ENCODE measurements at regions not wholly inside any gene's neighbourhood (a gene's known extent, or its start where the extent isn't known, plus 50 kb on each side); places are given as distances from the start of the nearest gene placed in this dataset.
A peak's percentile ranks its signal among the peaks of the same experiment; 100 is the strongest.

GRCh38 chr22:19578180-19579004 is 54.2 kb upstream of the CLDN5 start:
- Histone ChIP-seq H3K4me2 (ENCODE audit: insufficient read depth, low read length) (no peak overlapping the region), H3K79me2 (ENCODE audit: insufficient read depth, low read length) (no peaks in the 10 kb centered on the region), H4K20me1 (ENCODE audit: insufficient read depth, low read length) (no peaks in the 10 kb centered on the region), H3K36me3 (ENCODE audit: insufficient read depth, low read length) (no peaks in the 10 kb centered on the region), H3K4me3 (ENCODE audit: low read depth in 1 of 2, low read length in 2 of 2) (no peak overlapping the region), H3K4me1 (ENCODE audit: insufficient read depth, low read length) (peaks cover 20% of the 10 kb centered on the region), H3K9me3 (ENCODE audit: insufficient read depth, low read length, severe bottlenecking) (no peaks in the 10 kb centered on the region), H3K9ac (ENCODE audit: low read depth, low read length) (no peak overlapping the region), H3K27me3 (ENCODE audit: insufficient read depth, low read length, poor library complexity) (peaks cover 6% of the 10 kb centered on the region), H3K27ac (ENCODE audit: low read length) (no peak overlapping the region; the same call in 1 of the 2 replicates), H2AFZ (ENCODE audit: low read depth, low read length) (no peak overlapping the region)
- DNase-seq = no peak
- TF ChIP-seq EZH2 (IDR thresholded peaks at IDR 0.05; ENCODE audit: borderline replicate concordance, low read depth, low read length, severe bottlenecking) (no peak), CTCF (IDR thresholded peaks at IDR 0.05; ENCODE audit: borderline replicate concordance, extremely low read depth, low read length, poor library complexity, severe bottlenecking) (no peak)
- no peak for ATAC-seq (ENCODE audit: insufficient read depth, low read depth)

- no peak overlapping the region for H3K9ac ChIP-seq (ENCODE audit: low read depth, low read length)
- H2AFZ ChIP-seq (ENCODE audit: low read depth, low read length) = no peak overlapping the region
- TF ChIP-seq EZH2 (IDR thresholded peaks at IDR 0.05; ENCODE audit: borderline replicate concordance, low read depth, low read length, severe bottlenecking) (no peak), CTCF (IDR thresholded peaks at IDR 0.05; ENCODE audit: borderline replicate concordance, extremely low read depth, low read length, poor library complexity, severe bottlenecking) (no peak)
- H4K20me1 ChIP-seq (ENCODE audit: insufficient read depth, low read length) = no peaks in the 10 kb centered on the region
- H3K79me2 ChIP-seq (ENCODE audit: insufficient read depth, low read length) = no peaks in the 10 kb centered on the region
- H3K27me3 ChIP-seq (ENCODE audit: insufficient read depth, low read length, poor library complexity) = no peaks in the 10 kb centered on the region
- peak; percentile 14 for DNase-seq
- peak overlapping the region; percentile 40; the same call in 1 of the 2 replicates for H3K27ac ChIP-seq (ENCODE audit: low read length)
- H3K4me2 ChIP-seq (ENCODE audit: insufficient read depth, low read length) = no peak overlapping the region
- no peaks in the 10 kb centered on the region for H3K9me3 ChIP-seq (ENCODE audit: insufficient read depth, low read length, severe bottlenecking)
- peaks cover 20% of the 10 kb centered on the region for H3K4me1 ChIP-seq (ENCODE audit: insufficient read depth, low read length)
- no peak overlapping the region for H3K4me3 ChIP-seq (ENCODE audit: low read depth in 1 of 2, low read length in 2 of 2)
- ATAC-seq (ENCODE audit: insufficient read depth, low read depth) = peak; percentile 54; the same call in 2 of the 3 replicates
- no peaks in the 10 kb centered on the region for H3K36me3 ChIP-seq (ENCODE audit: insufficient read depth, low read length)
These were observed 55.1 kb upstream of the CLDN5 start for GRCh38 chr22:19579115-19579811.

- no peak overlapping the region for H2AFZ ChIP-seq (ENCODE audit: low read depth, low read length)
- no peak overlapping the region for H3K4me3 ChIP-seq (ENCODE audit: low read depth in 1 of 2, low read length in 2 of 2)
- H3K27me3 ChIP-seq (ENCODE audit: insufficient read depth, low read length, poor library complexity) = no peaks in the 10 kb centered on the region
- no peaks in the 10 kb centered on the region for H3K79me2 ChIP-seq (ENCODE audit: insufficient read depth, low read length)
- H4K20me1 ChIP-seq (ENCODE audit: insufficient read depth, low read length) = no peaks in the 10 kb centered on the region
- no peak for TF ChIP-seq CTCF (IDR thresholded peaks at IDR 0.05; ENCODE audit: borderline replicate concordance, extremely low read depth, low read length, poor library complexity, severe bottlenecking)
- TF ChIP-seq EZH2 (IDR thresholded peaks at IDR 0.05; ENCODE audit: borderline replicate concordance, low read depth, low read length, severe bottlenecking) = no peak
- peak; percentile 69 for ATAC-seq (ENCODE audit: insufficient read depth, low read depth)
- H3K36me3 ChIP-seq (ENCODE audit: insufficient read depth, low read length) = no peaks in the 10 kb centered on the region
- DNase-seq = peak; percentile 44
- H3K4me2 ChIP-seq (ENCODE audit: insufficient read depth, low read length) = no peak overlapping the region
- H3K9ac ChIP-seq (ENCODE audit: low read depth, low read length) = no peak overlapping the region
- 0 out of 2 replicates have a peak overlapping the region, but pooled peaks have one; percentile 40 for H3K27ac ChIP-seq (ENCODE audit: low read length)
- H3K9me3 ChIP-seq (ENCODE audit: insufficient read depth, low read length, severe bottlenecking) = no peaks in the 10 kb centered on the region
- peaks cover 20% of the 10 kb centered on the region for H3K4me1 ChIP-seq (ENCODE audit: insufficient read depth, low read length)
These were observed 55.7 kb upstream of the CLDN5 start for GRCh38 chr22:19579880-19580279.
